SK-N-SH (cell line): ENCODE measurements at regions not wholly inside any gene's neighbourhood (a gene's known extent, or its start where the extent isn't known, plus 50 kb on each side); places are given as distances from the start of the nearest gene placed in this dataset.

Source experiments
- CTCF ChIA-PET: fragments of 300-600, 350-600 bp; formaldehyde crosslinking; extraction: SDS; loops from one replicate; lab custom pipeline; 2021; lab: Yijun Ruan, JAX
- POLR2A ChIA-PET: fragments of 350-600 bp; sonication (Branson Sonifier 250); formaldehyde crosslinking; extraction: SDS; loops from one replicate; lab custom pipeline; 2020; ENCODE audit warnings: antibody characterized with exemption, inconsistent platforms; lab: Yijun Ruan, JAX
- DNase-seq: peaks from one replicate; pipeline ENCODE4 v3.0.0; 2012
- H2AFZ ChIP-seq: fragments of 200-600 bp; sonication (generic); 2 replicates; pipeline ENCODE4 v1.8.1; 2016; ENCODE audit warnings: antibody characterized with exemption, mild to moderate bottlenecking, low read depth
- H3F3A ChIP-seq: fragments of 200-600 bp; sonication (generic); replicated peaks from 2 replicates; pipeline ENCODE3; 2016; ENCODE audit warnings: antibody characterized with exemption, mild to moderate bottlenecking; ENCODE audit not compliant: insufficient read depth
- H3K27ac ChIP-seq, 2 experiments: fragments of 200-500 bp in 1 of 2; fragments of 200-600 bp in 1 of 2; sonication (Bioruptor generic) in 1 of 2; sonication (generic), shearing (Covaris generic) in 1 of 2; 2 replicates each; pipeline versions ENCODE4 v1.5.1 to v1.6.1; 2014 to 2016; ENCODE audit warnings: low read depth in 2 of 2, inconsistent platforms in 1 of 2, low read length in 1 of 2, mild to moderate bottlenecking in 1 of 2, mixed read lengths in 1 of 2
- H3K27me3 ChIP-seq: fragments of 200-600 bp; sonication (generic), shearing (Covaris generic); 2 replicates; pipeline ENCODE4 v1.6.1; 2016; ENCODE audit warnings: mixed run types; ENCODE audit not compliant: insufficient read depth
- H3K36me3 ChIP-seq, 2 experiments: fragments of 200-500 bp in 1 of 2; fragments of 200-600 bp in 1 of 2; sonication (Bioruptor generic) in 1 of 2; sonication (generic) in 1 of 2; replicated peaks in 1 of 2; 2 replicates each; pipeline versions ENCODE3 to v1.5.1; 2014 to 2016; ENCODE audit warnings: low read length in 1 of 2, mild to moderate bottlenecking in 1 of 2; ENCODE audit not compliant: insufficient read depth in 2 of 2, control insufficient read depth in 1 of 2
- H3K4me1 ChIP-seq, 2 experiments: fragments of 200-500 bp in 1 of 2; fragments of 200-600 bp in 1 of 2; sonication (Bioruptor generic) in 1 of 2; sonication (generic), shearing (Covaris generic) in 1 of 2; 2 replicates each; pipeline versions ENCODE4 v1.5.1 to v1.6.1; 2014 to 2016; ENCODE audit warnings: low read depth in 1 of 2, low read length in 1 of 2, mixed run types in 1 of 2; ENCODE audit not compliant: insufficient read depth in 2 of 2, control insufficient read depth in 1 of 2
- H3K4me2 ChIP-seq: fragments of 200-600 bp; sonication (generic), shearing (Covaris generic); 2 replicates; pipeline ENCODE4 v1.6.1; 2017; ENCODE audit warnings: mixed run types
- H3K4me3 ChIP-seq, 2 experiments: fragments of 200-500 bp in 1 of 2; fragments of 200-600 bp in 1 of 2; sonication (Bioruptor generic) in 1 of 2; sonication (generic), shearing (Covaris generic) in 1 of 2; 2 replicates each; pipeline versions ENCODE4 v1.5.1 to v1.8.1; 2014 to 2016; ENCODE audit warnings: low read depth in 2 of 2, inconsistent platforms in 1 of 2, low read length in 1 of 2, mild to moderate bottlenecking in 1 of 2, mixed read lengths in 1 of 2, moderate library complexity in 1 of 2
- H3K79me2 ChIP-seq: fragments of 200-600 bp; sonication (generic); 2 replicates; pipeline ENCODE4 v1.8.1; 2017; ENCODE audit warnings: mild to moderate bottlenecking; ENCODE audit not compliant: insufficient read depth
- H3K9ac ChIP-seq: fragments of 200-600 bp; sonication (generic); 2 replicates; pipeline ENCODE4 v1.6.1; 2017; ENCODE audit warnings: mixed run types
- H3K9me2 ChIP-seq: fragments of 200-600 bp; sonication (generic); 2 replicates; pipeline ENCODE4 v1.6.1; 2017; ENCODE audit warnings: mixed run types
- H3K9me3 ChIP-seq: fragments of 200-600 bp; sonication (generic); 2 replicates; pipeline ENCODE4 v1.6.1; 2017; ENCODE audit warnings: mixed run types, mild to moderate bottlenecking, moderate library complexity
- H4K20me1 ChIP-seq: fragments of 200-600 bp; sonication (generic); 2 replicates; pipeline ENCODE4 v1.6.1; 2017; ENCODE audit warnings: mild to moderate bottlenecking, mixed run types; ENCODE audit not compliant: insufficient read depth
- CHD2 ChIP-seq: fragments of 150-350 bp; IDR thresholded peaks from 2 replicates; pipeline ENCODE4 v1.6.1; 2018; ENCODE audit warnings: low read length; ENCODE audit not compliant: partially characterized antibody
- EP300 ChIP-seq, 2 experiments: IDR thresholded peaks; 2 replicates each; pipeline versions ENCODE4 v1.4.0 to v1.6.1; 2012; ENCODE audit warnings: borderline replicate concordance in 1 of 2, low read depth in 1 of 2, low read length in 1 of 2
- FOSL2 ChIP-seq: IDR thresholded peaks from 2 replicates; pipeline ENCODE4 v1.4.0; 2012; ENCODE audit warnings: low read depth, mild to moderate bottlenecking, moderate library complexity, borderline replicate concordance
- FOXJ3 ChIP-seq: sonication (generic); formaldehyde crosslinking; IDR thresholded peaks from 2 replicates; pipeline ENCODE4 v1.5.1; 2020; ENCODE audit warnings: mild to moderate bottlenecking, missing genetic modification reagents
- FOXM1 ChIP-seq: IDR thresholded peaks from 2 replicates; pipeline ENCODE4 v1.4.0; 2012; ENCODE audit warnings: low read depth, mild to moderate bottlenecking
- GABPA ChIP-seq: IDR thresholded peaks from 2 replicates; pipeline ENCODE4 v1.4.0; 2012; ENCODE audit warnings: low read depth, mild to moderate bottlenecking
- MEF2A ChIP-seq: IDR thresholded peaks from 2 replicates; pipeline ENCODE4 v1.4.0; 2012; ENCODE audit warnings: low read depth, borderline replicate concordance
- MXI1 ChIP-seq: IDR thresholded peaks from 2 replicates; pipeline ENCODE4 v1.6.1; 2012; ENCODE audit warnings: mild to moderate bottlenecking, low read depth, low read length, improper control_type of control experiment
- NFIC ChIP-seq: IDR thresholded peaks from 2 replicates; pipeline ENCODE4 v1.4.0; 2012; ENCODE audit warnings: borderline replicate concordance
- NRF1 ChIP-seq: IDR thresholded peaks from 2 replicates; pipeline ENCODE4 v1.6.1; 2012; ENCODE audit warnings: low read depth, mild to moderate bottlenecking, low read length
- PBX3 ChIP-seq: IDR thresholded peaks from 2 replicates; pipeline ENCODE4; 2012
- POLR2AphosphoS5 ChIP-seq: IDR thresholded peaks from 2 replicates; pipeline ENCODE4 v1.6.1; 2012; ENCODE audit warnings: low read depth, low read length
- RAD21 ChIP-seq: IDR thresholded peaks from 2 replicates; pipeline ENCODE4 v1.6.1; 2012; ENCODE audit warnings: mild to moderate bottlenecking, low read length
- RCOR1 ChIP-seq: fragments of 150-350 bp; IDR thresholded peaks from 2 replicates; pipeline ENCODE4 v1.6.1; 2017; ENCODE audit warnings: antibody characterized with exemption, low read length
- RFX5 ChIP-seq: IDR thresholded peaks from 2 replicates; pipeline ENCODE4 v1.6.1; 2012; ENCODE audit warnings: mild to moderate bottlenecking, improper control_type of control experiment, low read length
- RXRA ChIP-seq: IDR thresholded peaks from 2 replicates; pipeline ENCODE4 v1.4.0; 2012; ENCODE audit warnings: low read depth, mild to moderate bottlenecking, borderline replicate concordance
- SIN3A ChIP-seq: IDR thresholded peaks from 2 replicates; pipeline ENCODE4 v1.6.1; 2012; ENCODE audit warnings: low read depth, mild to moderate bottlenecking, low read length, moderate library complexity, borderline replicate concordance
- SMC3 ChIP-seq: IDR thresholded peaks from 2 replicates; pipeline ENCODE4 v1.6.1; 2012; ENCODE audit warnings: low read depth, low read length, improper control_type of control experiment
- TAF1 ChIP-seq: IDR thresholded peaks from 2 replicates; pipeline ENCODE4 v1.6.1; 2012; ENCODE audit warnings: low read depth, mild to moderate bottlenecking, low read length, moderate library complexity, borderline replicate concordance
- TCF12 ChIP-seq: IDR thresholded peaks from 2 replicates; pipeline ENCODE4 v1.4.0; 2012
- TEAD4 ChIP-seq: IDR thresholded peaks from 2 replicates; pipeline ENCODE4 v1.4.0; 2012; ENCODE audit warnings: mild to moderate bottlenecking, borderline replicate concordance; ENCODE audit not compliant: insufficient read depth
- whole genome bisulfite sequencing: methylation state at CpG from one replicate; pipeline ENCODE4 v1.1.6; 2017; ENCODE audit warnings: low lambda C conversion rate; 5-methylcytosine and 5-hydroxymethylcytosine counted together
- TF ChIP-seq, protein P1 (sequence below): fragments of 200-600 bp; sonication (generic); IDR thresholded peaks from 2 replicates; pipeline ENCODE4 v1.6.1; 2017; ENCODE audit warnings: antibody characterized with exemption, mild to moderate bottlenecking, moderate library complexity

- H3K36me3 ChIP-seq: no peaks in the 10 kb centered on the region
- no peak for TF ChIP-seq POLR2AphosphoS5
- no peak for TF ChIP-seq RFX5
- TF ChIP-seq FOXJ3 (CRISPR knock-in tag): no peak
- TF ChIP-seq TEAD4: no peak
- TF ChIP-seq FOSL2: no peak
- no peak for TF ChIP-seq RCOR1
- no peak for TF ChIP-seq MXI1
- no peak for TF ChIP-seq NFIC
- TF ChIP-seq NRF1: no peak
- no peak for TF ChIP-seq CHD2
- no peak for TF ChIP-seq PBX3
- TF ChIP-seq, protein P1, sequence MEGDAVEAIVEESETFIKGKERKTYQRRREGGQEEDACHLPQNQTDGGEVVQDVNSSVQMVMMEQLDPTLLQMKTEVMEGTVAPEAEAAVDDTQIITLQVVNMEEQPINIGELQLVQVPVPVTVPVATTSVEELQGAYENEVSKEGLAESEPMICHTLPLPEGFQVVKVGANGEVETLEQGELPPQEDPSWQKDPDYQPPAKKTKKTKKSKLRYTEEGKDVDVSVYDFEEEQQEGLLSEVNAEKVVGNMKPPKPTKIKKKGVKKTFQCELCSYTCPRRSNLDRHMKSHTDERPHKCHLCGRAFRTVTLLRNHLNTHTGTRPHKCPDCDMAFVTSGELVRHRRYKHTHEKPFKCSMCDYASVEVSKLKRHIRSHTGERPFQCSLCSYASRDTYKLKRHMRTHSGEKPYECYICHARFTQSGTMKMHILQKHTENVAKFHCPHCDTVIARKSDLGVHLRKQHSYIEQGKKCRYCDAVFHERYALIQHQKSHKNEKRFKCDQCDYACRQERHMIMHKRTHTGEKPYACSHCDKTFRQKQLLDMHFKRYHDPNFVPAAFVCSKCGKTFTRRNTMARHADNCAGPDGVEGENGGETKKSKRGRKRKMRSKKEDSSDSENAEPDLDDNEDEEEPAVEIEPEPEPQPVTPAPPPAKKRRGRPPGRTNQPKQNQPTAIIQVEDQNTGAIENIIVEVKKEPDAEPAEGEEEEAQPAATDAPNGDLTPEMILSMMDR: no peak
- TF ChIP-seq TCF12: no peak
- TF ChIP-seq, all 33 proteins: peak for 0
- H4K20me1 ChIP-seq: no peaks in the 10 kb centered on the region
- CTCF ChIA-PET: no interaction called here
- H3K79me2 ChIP-seq: no peaks in the 10 kb centered on the region
- peaks cover 11% of the 10 kb centered on the region for H3F3A ChIP-seq
- no peaks in the 10 kb centered on the region for H3K27me3 ChIP-seq
- H3K4me1 ChIP-seq: peaks cover 0 to 5% of the 10 kb centered on the region in 2 experiments; a peak in 2 of 4 replicates
- H3K27ac ChIP-seq: no peak overlapping the region
- DNase-seq: no peak
- H3K4me2 ChIP-seq: no peak overlapping the region
- no peak overlapping the region for H2AFZ ChIP-seq
- no peak overlapping the region for H3K4me3 ChIP-seq
- H3K9ac ChIP-seq: no peak overlapping the region
- 38% methylated on average over 1 of the region's 1 CpG for WGBS
- no peaks in the 10 kb centered on the region for H3K9me2 ChIP-seq
- H3K9me3 ChIP-seq: no peaks in the 10 kb centered on the region
- POLR2A ChIA-PET: interaction anchor here (0.9 kb wide), 1 partner anchor 33 kb away, joined by 3 read pairs; no protein-coding TSS in a partner anchor
These were observed 567.2 kb upstream of the TBL1XR1 start for GRCh38 chr3:177764377-177764912.

DNA sequence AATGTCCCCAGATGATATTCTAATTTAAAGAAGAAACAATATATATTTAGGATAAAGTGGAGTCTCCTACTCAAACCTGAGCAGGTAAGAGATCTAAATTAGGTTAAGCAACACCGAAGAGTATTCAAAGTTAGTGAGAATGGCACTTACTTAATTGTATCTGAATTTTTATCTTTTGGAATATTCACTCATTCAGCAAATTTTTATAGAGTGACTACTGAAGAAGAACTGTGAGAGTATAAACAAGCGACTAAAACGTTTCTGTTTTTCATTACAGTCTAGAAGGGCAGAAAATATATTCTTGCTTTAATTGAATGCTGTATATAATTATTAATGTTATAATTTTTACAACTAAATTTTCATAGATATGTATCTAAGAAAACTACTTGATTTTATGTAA is 567.7 kb upstream of the TBL1XR1 start:
- POLR2A ChIA-PET: no interaction called here
- no peaks in the 10 kb centered on the region for H3K79me2 ChIP-seq
- no peaks in the 10 kb centered on the region for H3K9me3 ChIP-seq
- TF ChIP-seq RXRA: no peak
- TF ChIP-seq SIN3A: no peak
- TF ChIP-seq MEF2A: no peak
- TF ChIP-seq RAD21: no peak
- TF ChIP-seq, protein P1: no peak
- TF ChIP-seq POLR2AphosphoS5: no peak
- no peak for TF ChIP-seq TAF1
- TF ChIP-seq EP300 (IDR thresholded peaks at IDR 0.05; ENCODE audit: borderline replicate concordance in 1 of 2, low read depth in 1 of 2, low read length in 1 of 2): no peak
- no peak for TF ChIP-seq GABPA
- TF ChIP-seq FOXM1: no peak
- no peak for TF ChIP-seq SMC3
- TF ChIP-seq, all 33 proteins: peak for 0
- no peak for DNase-seq
- Histone ChIP-seq H3K27ac (no peak overlapping the region), H3K4me3 (no peak overlapping the region), H2AFZ (no peak overlapping the region), H3F3A (peaks cover 10% of the 10 kb centered on the region), H4K20me1 (no peaks in the 10 kb centered on the region), H3K27me3 (no peaks in the 10 kb centered on the region), H3K36me3 (no peaks in the 10 kb centered on the region), H3K9ac (no peak overlapping the region), H3K4me1 (peaks cover 0 to 5% of the 10 kb centered on the region in 2 experiments; a peak in 2 of 4 replicates), H3K9me2 (no peaks in the 10 kb centered on the region), H3K4me2 (no peak overlapping the region)
- 82% methylated on average over 3 of the region's 3 CpGs for WGBS
- CTCF ChIA-PET: no interaction called here
